GM12878 (cell line): ENCODE measurements at regions not wholly inside any gene's neighbourhood (a gene's known extent, or its start where the extent isn't known, plus 50 kb on each side); places are given as distances from the start of the nearest gene placed in this dataset.

ENCODE experiments used
- ATAC-seq: fragments of 200-7000 bp; cut with Tn5 transposase; 3 replicates; pipeline ENCODE4 v1.9.1; 2020; ENCODE audit warnings: mild to moderate bottlenecking, moderate library complexity
- BruUV-seq: library from RNA; stranded (reverse); fragments of 400-500 nt; replicated peaks from 2 replicates; lab custom pipeline; 2021; lab: Mats Ljungman, UMichigan
- CTCF ChIA-PET: fragments of 300-600 bp; sonication (Branson Sonifier 250); formaldehyde crosslinking; extraction: SDS; loops from one replicate; lab custom pipeline; 2021; ENCODE audit warnings: inconsistent platforms; lab: Yijun Ruan, JAX
- POLR2A ChIA-PET: fragments of 350-600 bp; formaldehyde crosslinking; extraction: SDS; loops from one replicate; lab custom pipeline; 2021; ENCODE audit warnings: inconsistent platforms; lab: Charles Lee
- RAD21 ChIA-PET: fragments of 300-600 bp; sonication (Branson Sonifier 250); formaldehyde crosslinking; loops from one replicate; lab custom pipeline; 2023; ENCODE audit warnings: antibody characterized with exemption; ENCODE audit not compliant: unreplicated experiment; lab: Charles Lee
- SMC1A ChIA-PET: fragments of 300-600 bp; sonication (Branson Sonifier 250); formaldehyde crosslinking; loops from one replicate; lab custom pipeline; 2023; ENCODE audit not compliant: unreplicated experiment, uncharacterized antibody; lab: Charles Lee
- DNase-seq: peaks from one replicate; pipeline ENCODE4 v3.0.0-alpha.2; 2011; ENCODE audit warnings: low read depth, low spot score
- FAIRE-seq: peaks from 3 replicates; lab custom pipeline; 2011; peaks lifted over from hg19 to GRCh38; lab: Jason Lieb, UNC
- H2AFZ ChIP-seq: 2 replicates; pipeline ENCODE4 v1.6.0; 2011; ENCODE audit warnings: low read depth, low read length, control low read depth; ENCODE audit not compliant: control insufficient read depth
- H3K27ac ChIP-seq: 2 replicates; pipeline ENCODE4 v1.5.1; 2011; ENCODE audit warnings: control low read depth; ENCODE audit not compliant: control insufficient read depth, insufficient read depth
- H3K27me3 ChIP-seq, 2 experiments: replicated peaks in 1 of 2; 2 replicates each; pipeline versions ENCODE4 v1.6.0 to v1.6.1; 2011; ENCODE audit warnings: low read length in 1 of 2; ENCODE audit not compliant: control insufficient read depth in 2 of 2, insufficient read depth in 2 of 2
- H3K36me3 ChIP-seq, 2 experiments: 2 replicates each; pipeline ENCODE4 v1.5.1; 2011; ENCODE audit warnings: low read length in 1 of 2; ENCODE audit not compliant: control insufficient read depth in 2 of 2, insufficient read depth in 2 of 2
- H3K4me1 ChIP-seq: 2 replicates; pipeline ENCODE4 v1.6.1; 2011; ENCODE audit warnings: mild to moderate bottlenecking, low read length, moderate library complexity, mixed read lengths; ENCODE audit not compliant: control insufficient read depth, insufficient read depth
- H3K4me2 ChIP-seq: 2 replicates; pipeline ENCODE4 v1.6.0; 2011; ENCODE audit warnings: control low read depth; ENCODE audit not compliant: control insufficient read depth, insufficient read depth
- H3K4me3 ChIP-seq: fragments of 200-600 bp; sonication (generic); 2 replicates; pipeline ENCODE4 v1.5.1; 2016
- H3K79me2 ChIP-seq: 2 replicates; pipeline ENCODE4 v1.6.0; 2011; ENCODE audit warnings: low read length; ENCODE audit not compliant: control insufficient read depth, insufficient read depth
- H3K9ac ChIP-seq: 2 replicates; pipeline ENCODE4 v1.8.0; 2011; ENCODE audit warnings: low read length, control low read depth, mixed read lengths; ENCODE audit not compliant: control insufficient read depth, insufficient read depth
- H3K9me3 ChIP-seq: replicated peaks from 3 replicates; pipeline ENCODE4 v1.5.1; 2011; ENCODE audit warnings: mild to moderate bottlenecking, low read length; ENCODE audit not compliant: control insufficient read depth, insufficient read depth
- H4K20me1 ChIP-seq: 2 replicates; pipeline ENCODE4 v1.6.0; 2011; ENCODE audit not compliant: control insufficient read depth, insufficient read depth
- CBX3 ChIP-seq: fragments of 200-600 bp; sonication (generic); IDR thresholded peaks from 2 replicates; pipeline ENCODE4 v1.6.1; 2016; ENCODE audit warnings: low read depth, borderline replicate concordance
- CHD2 ChIP-seq: IDR thresholded peaks from 2 replicates; pipeline ENCODE4 v1.6.1; 2011; ENCODE audit warnings: low read depth, low read length, improper control_type of control experiment, borderline replicate concordance
- CREM ChIP-seq: IDR thresholded peaks from 2 replicates; pipeline ENCODE4 v1.6.1; 2014; ENCODE audit warnings: antibody characterized with exemption, low read depth
- EED ChIP-seq: sonication (generic); IDR thresholded peaks from 2 replicates; pipeline ENCODE4 v1.6.1; 2016; ENCODE audit warnings: antibody characterized with exemption, low read depth
- FOS ChIP-seq: IDR thresholded peaks from 3 replicates; pipeline ENCODE4 v1.6.1; 2011; ENCODE audit warnings: borderline replicate concordance; ENCODE audit not compliant: insufficient read length; ENCODE audit errors: extremely low read depth
- FOXM1 ChIP-seq: IDR thresholded peaks from 2 replicates; pipeline ENCODE4 v1.6.1; 2012; ENCODE audit warnings: low read depth, mild to moderate bottlenecking, inconsistent platforms, low read length, moderate library complexity
- HDAC2 ChIP-seq: fragments of 200-600 bp; sonication (generic); IDR thresholded peaks from 2 replicates; pipeline ENCODE4 v1.6.1; 2017
- NFYB ChIP-seq: IDR thresholded peaks from 2 replicates; pipeline ENCODE4 v1.6.1; 2011; ENCODE audit warnings: low read depth, mild to moderate bottlenecking, low read length, improper control_type of control experiment, moderate library complexity; ENCODE audit not compliant: insufficient read depth
- RFX5 ChIP-seq: IDR thresholded peaks from 2 replicates; pipeline ENCODE4 v1.6.1; 2011; ENCODE audit warnings: low read depth, low read length, improper control_type of control experiment
- SMAD5 ChIP-seq: IDR thresholded peaks from 2 replicates; pipeline ENCODE4 v1.6.1; 2016; ENCODE audit warnings: antibody characterized with exemption, low read depth
- WGBS: methylation state at CpG from one replicate; pipeline ENCODE4 v1.1.6; 2016; ENCODE audit warnings: low lambda C conversion rate; ENCODE audit not compliant: insufficient replicate concordance, insufficient coverage; ENCODE audit errors: missing lambda C conversion rate; 5-methylcytosine and 5-hydroxymethylcytosine counted together
- in situ Hi-C: fragments of 300-500 bp; cut with MboI; formaldehyde crosslinking; loops from 9 replicates; pipeline ENCODE4 v1.14.3; 2018; ENCODE audit warnings: mixed read lengths
- intact Hi-C: fragments of 100-400 bp; cut with micrococcal nuclease; formaldehyde crosslinking; loops from one replicate; pipeline ENCODE4 v1.14.2; 2022; ENCODE audit not compliant: unreplicated experiment
- TF ChIP-seq, protein P1 (sequence below): IDR thresholded peaks from 2 replicates; pipeline ENCODE4 v1.6.1; 2012; ENCODE audit warnings: mild to moderate bottlenecking, low read depth, low read length
- TF ChIP-seq, protein P2 (sequence below): fragments of 450-650 bp; IDR thresholded peaks from 2 replicates; pipeline ENCODE4 v1.6.1; 2017; ENCODE audit warnings: borderline replicate concordance
- TF ChIP-seq, protein P3 (sequence below): IDR thresholded peaks from 2 replicates; pipeline ENCODE4 v1.6.1; 2011; ENCODE audit warnings: low read depth, mild to moderate bottlenecking, low read length, moderate library complexity, borderline replicate concordance; ENCODE audit errors: extremely low read depth
- TF ChIP-seq, protein P4 (sequence below): fragments of 450-650 bp; IDR thresholded peaks from 2 replicates; pipeline ENCODE4 v1.6.1; 2017; ENCODE audit warnings: mild to moderate bottlenecking, moderate library complexity

DNA sequence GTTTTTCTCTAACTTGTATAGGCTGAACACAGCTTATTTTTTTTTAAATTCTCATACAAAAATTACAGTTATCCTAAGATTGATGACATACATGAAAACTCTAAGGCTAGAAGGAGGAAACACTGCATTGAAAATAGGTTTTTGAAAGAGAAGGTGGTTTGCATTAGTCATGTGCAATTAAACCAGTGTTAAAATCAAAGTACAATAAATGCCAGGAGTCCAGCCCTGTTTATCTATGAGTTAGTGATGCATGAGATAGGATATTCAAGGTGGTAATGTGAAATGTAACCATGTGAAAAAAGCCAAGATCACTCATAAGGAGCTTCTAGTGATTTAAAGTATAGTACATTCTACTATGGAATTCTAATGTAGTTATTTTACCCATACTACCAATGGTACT lies 444.9 kb upstream of the CYLC2 start (continued):
- TF ChIP-seq, protein P1, sequence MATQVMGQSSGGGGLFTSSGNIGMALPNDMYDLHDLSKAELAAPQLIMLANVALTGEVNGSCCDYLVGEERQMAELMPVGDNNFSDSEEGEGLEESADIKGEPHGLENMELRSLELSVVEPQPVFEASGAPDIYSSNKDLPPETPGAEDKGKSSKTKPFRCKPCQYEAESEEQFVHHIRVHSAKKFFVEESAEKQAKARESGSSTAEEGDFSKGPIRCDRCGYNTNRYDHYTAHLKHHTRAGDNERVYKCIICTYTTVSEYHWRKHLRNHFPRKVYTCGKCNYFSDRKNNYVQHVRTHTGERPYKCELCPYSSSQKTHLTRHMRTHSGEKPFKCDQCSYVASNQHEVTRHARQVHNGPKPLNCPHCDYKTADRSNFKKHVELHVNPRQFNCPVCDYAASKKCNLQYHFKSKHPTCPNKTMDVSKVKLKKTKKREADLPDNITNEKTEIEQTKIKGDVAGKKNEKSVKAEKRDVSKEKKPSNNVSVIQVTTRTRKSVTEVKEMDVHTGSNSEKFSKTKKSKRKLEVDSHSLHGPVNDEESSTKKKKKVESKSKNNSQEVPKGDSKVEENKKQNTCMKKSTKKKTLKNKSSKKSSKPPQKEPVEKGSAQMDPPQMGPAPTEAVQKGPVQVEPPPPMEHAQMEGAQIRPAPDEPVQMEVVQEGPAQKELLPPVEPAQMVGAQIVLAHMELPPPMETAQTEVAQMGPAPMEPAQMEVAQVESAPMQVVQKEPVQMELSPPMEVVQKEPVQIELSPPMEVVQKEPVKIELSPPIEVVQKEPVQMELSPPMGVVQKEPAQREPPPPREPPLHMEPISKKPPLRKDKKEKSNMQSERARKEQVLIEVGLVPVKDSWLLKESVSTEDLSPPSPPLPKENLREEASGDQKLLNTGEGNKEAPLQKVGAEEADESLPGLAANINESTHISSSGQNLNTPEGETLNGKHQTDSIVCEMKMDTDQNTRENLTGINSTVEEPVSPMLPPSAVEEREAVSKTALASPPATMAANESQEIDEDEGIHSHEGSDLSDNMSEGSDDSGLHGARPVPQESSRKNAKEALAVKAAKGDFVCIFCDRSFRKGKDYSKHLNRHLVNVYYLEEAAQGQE: no peak
- no peak for TF ChIP-seq CBX3
- no peak for TF ChIP-seq EED
- no peak for TF ChIP-seq CHD2
- TF ChIP-seq SMAD5: no peak
- no peak for TF ChIP-seq HDAC2

DNA sequence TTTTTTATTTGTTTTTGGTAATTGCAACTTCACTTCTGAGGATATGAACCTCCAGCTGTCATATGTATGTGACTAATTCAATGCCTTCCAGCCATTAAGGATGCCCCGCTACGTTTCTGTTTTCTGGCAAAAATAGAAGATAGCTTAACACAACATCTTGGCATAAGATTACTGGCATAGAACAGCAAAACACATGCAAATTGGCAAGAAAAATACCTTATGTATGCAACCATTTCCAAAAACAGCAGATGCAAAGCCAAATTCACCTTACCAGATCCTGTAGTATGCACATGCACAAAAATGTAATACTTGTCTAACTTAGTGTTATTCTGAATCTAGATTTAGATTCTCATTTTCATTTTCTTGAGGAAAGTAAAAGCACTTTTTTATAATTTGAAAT lies 461.1 kb upstream of the CYLC2 start:
- Histone ChIP-seq H3K27ac (no peak overlapping the region), H4K20me1 (no peaks in the 10 kb centered on the region), H3K79me2 (no peaks in the 10 kb centered on the region), H3K4me3 (no peak overlapping the region), H2AFZ (no peak overlapping the region), H3K4me1 (no peaks in the 10 kb centered on the region), H3K9me3 (no peaks in the 10 kb centered on the region), H3K27me3 (no peaks in the 10 kb centered on the region), H3K4me2 (no peak overlapping the region), H3K36me3 (no peaks in the 10 kb centered on the region), H3K9ac (no peak overlapping the region)
- FAIRE-seq: no peak
- intact Hi-C loops: no loop called here
- in situ Hi-C loops: no loop called here
- no peak for DNase-seq
- no peak for ATAC-seq
- BruUV-seq: no TSS peak
- WGBS: 60% methylated on average over 2 of the region's 2 CpGs
- TF ChIP-seq CREM (no peak), NFYB (no peak), RFX5 (no peak), FOS (no peak), FOXM1 (no peak)
- TF ChIP-seq, protein P2, sequence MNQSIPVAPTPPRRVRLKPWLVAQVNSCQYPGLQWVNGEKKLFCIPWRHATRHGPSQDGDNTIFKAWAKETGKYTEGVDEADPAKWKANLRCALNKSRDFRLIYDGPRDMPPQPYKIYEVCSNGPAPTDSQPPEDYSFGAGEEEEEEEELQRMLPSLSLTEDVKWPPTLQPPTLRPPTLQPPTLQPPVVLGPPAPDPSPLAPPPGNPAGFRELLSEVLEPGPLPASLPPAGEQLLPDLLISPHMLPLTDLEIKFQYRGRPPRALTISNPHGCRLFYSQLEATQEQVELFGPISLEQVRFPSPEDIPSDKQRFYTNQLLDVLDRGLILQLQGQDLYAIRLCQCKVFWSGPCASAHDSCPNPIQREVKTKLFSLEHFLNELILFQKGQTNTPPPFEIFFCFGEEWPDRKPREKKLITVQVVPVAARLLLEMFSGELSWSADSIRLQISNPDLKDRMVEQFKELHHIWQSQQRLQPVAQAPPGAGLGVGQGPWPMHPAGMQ: no peak
- TF ChIP-seq, protein P3, sequence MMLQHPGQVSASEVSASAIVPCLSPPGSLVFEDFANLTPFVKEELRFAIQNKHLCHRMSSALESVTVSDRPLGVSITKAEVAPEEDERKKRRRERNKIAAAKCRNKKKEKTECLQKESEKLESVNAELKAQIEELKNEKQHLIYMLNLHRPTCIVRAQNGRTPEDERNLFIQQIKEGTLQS: no peak
- TF ChIP-seq, protein P4, sequence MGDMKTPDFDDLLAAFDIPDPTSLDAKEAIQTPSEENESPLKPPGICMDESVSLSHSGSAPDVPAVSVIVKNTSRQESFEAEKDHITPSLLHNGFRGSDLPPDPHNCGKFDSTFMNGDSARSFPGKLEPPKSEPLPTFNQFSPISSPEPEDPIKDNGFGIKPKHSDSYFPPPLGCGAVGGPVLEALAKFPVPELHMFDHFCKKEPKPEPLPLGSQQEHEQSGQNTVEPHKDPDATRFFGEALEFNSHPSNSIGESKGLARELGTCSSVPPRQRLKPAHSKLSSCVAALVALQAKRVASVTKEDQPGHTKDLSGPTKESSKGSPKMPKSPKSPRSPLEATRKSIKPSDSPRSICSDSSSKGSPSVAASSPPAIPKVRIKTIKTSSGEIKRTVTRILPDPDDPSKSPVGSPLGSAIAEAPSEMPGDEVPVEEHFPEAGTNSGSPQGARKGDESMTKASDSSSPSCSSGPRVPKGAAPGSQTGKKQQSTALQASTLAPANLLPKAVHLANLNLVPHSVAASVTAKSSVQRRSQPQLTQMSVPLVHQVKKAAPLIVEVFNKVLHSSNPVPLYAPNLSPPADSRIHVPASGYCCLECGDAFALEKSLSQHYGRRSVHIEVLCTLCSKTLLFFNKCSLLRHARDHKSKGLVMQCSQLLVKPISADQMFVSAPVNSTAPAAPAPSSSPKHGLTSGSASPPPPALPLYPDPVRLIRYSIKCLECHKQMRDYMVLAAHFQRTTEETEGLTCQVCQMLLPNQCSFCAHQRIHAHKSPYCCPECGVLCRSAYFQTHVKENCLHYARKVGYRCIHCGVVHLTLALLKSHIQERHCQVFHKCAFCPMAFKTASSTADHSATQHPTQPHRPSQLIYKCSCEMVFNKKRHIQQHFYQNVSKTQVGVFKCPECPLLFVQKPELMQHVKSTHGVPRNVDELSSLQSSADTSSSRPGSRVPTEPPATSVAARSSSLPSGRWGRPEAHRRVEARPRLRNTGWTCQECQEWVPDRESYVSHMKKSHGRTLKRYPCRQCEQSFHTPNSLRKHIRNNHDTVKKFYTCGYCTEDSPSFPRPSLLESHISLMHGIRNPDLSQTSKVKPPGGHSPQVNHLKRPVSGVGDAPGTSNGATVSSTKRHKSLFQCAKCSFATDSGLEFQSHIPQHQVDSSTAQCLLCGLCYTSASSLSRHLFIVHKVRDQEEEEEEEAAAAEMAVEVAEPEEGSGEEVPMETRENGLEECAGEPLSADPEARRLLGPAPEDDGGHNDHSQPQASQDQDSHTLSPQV: no peak
- POLR2A ChIA-PET: no interaction called here
- SMC1A ChIA-PET: interaction anchor here (0.6 kb wide), 1 partner anchor 105 kb away, joined by 3 read pairs; no protein-coding TSS in a partner anchor
- RAD21 ChIA-PET: no interaction called here
- CTCF ChIA-PET: no interaction called here
